NB4 (cell line): ENCODE measurements at regions not wholly inside any gene's neighbourhood (a gene's known extent, or its start where the extent isn't known, plus 50 kb on each side); places are given as distances from the start of the nearest gene placed in this dataset.

ENCODE experiments used
- DNase-seq: peaks from one replicate; pipeline ENCODE4 v3.0.0; 2010; ENCODE audit warnings: low read depth
- H3K4me3 ChIP-seq: one replicate; pipeline ENCODE4 v1.5.1; 2011; ENCODE audit warnings: mild to moderate bottlenecking, low read depth, low read length, moderate library complexity
- MYC ChIP-seq: IDR thresholded peaks from 2 replicates; pipeline ENCODE4 v1.6.1; 2011; ENCODE audit warnings: low read depth, low read length
- POLR2A ChIP-seq: IDR thresholded peaks from 2 replicates; pipeline ENCODE4 v1.6.1; 2011; ENCODE audit warnings: mild to moderate bottlenecking; ENCODE audit not compliant: insufficient read length; ENCODE audit errors: extremely low read depth
- TF ChIP-seq, protein P1 (sequence below): IDR thresholded peaks from 2 replicates; pipeline ENCODE4 v1.6.1; 2011; ENCODE audit warnings: low read depth, low read length
- TF ChIP-seq, protein P2 (sequence below): IDR thresholded peaks from one replicate; pipeline ENCODE4 v1.5.1; 2012; ENCODE audit warnings: low read depth, low read length

DNA sequence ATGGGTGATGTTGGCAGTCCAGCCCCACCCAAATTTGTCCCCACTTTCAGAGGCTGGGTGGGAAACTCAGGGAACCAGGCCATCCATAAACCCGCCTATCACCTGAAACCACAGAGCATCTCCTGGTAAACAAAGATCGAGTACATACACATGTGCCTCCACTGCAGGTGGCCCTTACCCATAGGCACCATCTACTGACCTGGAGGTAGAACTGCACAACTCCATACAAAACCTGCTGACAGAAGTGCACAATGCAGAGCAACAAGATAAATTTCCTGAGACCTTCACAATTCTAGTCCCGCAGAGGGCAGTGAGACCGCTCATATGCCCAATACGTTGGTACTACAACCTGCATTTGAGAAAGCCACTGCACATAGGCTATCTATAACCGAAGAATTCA lies 856.3 kb downstream of the SUCLG1 start:
- no peak for TF ChIP-seq MYC
- no peak for TF ChIP-seq POLR2A
- TF ChIP-seq, protein P1, sequence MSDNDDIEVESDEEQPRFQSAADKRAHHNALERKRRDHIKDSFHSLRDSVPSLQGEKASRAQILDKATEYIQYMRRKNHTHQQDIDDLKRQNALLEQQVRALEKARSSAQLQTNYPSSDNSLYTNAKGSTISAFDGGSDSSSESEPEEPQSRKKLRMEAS: no peak
- TF ChIP-seq, protein P2, sequence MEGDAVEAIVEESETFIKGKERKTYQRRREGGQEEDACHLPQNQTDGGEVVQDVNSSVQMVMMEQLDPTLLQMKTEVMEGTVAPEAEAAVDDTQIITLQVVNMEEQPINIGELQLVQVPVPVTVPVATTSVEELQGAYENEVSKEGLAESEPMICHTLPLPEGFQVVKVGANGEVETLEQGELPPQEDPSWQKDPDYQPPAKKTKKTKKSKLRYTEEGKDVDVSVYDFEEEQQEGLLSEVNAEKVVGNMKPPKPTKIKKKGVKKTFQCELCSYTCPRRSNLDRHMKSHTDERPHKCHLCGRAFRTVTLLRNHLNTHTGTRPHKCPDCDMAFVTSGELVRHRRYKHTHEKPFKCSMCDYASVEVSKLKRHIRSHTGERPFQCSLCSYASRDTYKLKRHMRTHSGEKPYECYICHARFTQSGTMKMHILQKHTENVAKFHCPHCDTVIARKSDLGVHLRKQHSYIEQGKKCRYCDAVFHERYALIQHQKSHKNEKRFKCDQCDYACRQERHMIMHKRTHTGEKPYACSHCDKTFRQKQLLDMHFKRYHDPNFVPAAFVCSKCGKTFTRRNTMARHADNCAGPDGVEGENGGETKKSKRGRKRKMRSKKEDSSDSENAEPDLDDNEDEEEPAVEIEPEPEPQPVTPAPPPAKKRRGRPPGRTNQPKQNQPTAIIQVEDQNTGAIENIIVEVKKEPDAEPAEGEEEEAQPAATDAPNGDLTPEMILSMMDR: no peak
- H3K4me3 ChIP-seq: no peak overlapping the region
- peak; percentile 14 for DNase-seq

DNA sequence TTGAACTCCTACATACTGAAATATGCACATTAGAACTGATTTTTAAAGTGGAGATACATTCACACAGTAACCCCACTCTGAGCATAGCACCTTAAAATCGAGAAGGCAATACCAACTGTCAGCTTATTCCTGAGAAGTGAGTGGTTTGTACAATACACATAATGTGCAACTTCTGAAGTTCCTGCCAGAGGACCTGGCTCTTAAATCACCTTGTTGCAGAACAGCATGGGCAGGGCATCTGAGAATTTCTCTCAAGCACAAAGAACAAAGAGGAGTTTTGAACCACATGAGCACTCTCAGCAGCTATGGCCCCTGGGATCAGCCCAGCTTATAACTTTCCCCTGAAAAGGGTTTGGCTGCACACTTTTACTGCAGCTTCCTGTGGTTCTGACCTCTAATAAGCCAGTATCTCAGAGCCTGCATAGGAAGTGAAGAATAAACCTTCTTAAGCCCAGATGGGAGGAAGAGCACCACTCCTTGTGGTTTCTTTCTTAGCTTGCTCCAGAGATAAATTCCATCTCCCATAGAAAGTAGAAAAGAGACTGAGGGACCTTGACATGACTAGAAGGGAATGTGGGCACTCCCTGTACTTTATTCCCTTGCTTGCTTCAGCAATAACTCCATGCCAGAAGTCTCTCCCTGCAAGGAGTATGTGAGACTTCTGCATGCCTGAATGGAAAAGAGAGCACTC lies 862.3 kb downstream of the SUCLG1 start:
- H3K4me3 ChIP-seq: no peak overlapping the region
- no peak for DNase-seq
- TF ChIP-seq, protein P1: no peak
- TF ChIP-seq, protein P2: no peak

GRCh38 chr2:83595926-83596325 lies 863.2 kb downstream of the SUCLG1 start:
- TF ChIP-seq MYC (no peak), POLR2A (no peak)
- TF ChIP-seq, protein P2: no peak
- TF ChIP-seq, protein P1: no peak
- DNase-seq: no peak
- H3K4me3 ChIP-seq: no peak overlapping the region

GRCh38 chr2:83595121-83595690 lies 863.9 kb downstream of the SUCLG1 start:
- TF ChIP-seq, protein P2: no peak
- TF ChIP-seq, protein P1: no peak
- TF ChIP-seq POLR2A (no peak), MYC (no peak)
- DNase-seq: no peak
- H3K4me3 ChIP-seq: no peak overlapping the region

GRCh38 chr2:83594241-83595120 lies 864.6 kb downstream of the SUCLG1 start:
- DNase-seq: no peak
- no peak overlapping the region for H3K4me3 ChIP-seq
- no peak for TF ChIP-seq MYC
- no peak for TF ChIP-seq POLR2A
- TF ChIP-seq, protein P1: no peak
- TF ChIP-seq, protein P2: no peak
